ENCODE measurements at regions not wholly inside any gene's neighbourhood (a gene's known extent, or its start where the extent isn't known, plus 50 kb on each side); places are given as distances from the start of the nearest gene placed in this dataset.

- 78% methylated on average over 3 of the region's 3 CpGs for WGBS (ENCODE audit: low lambda C conversion rate)
- no peak overlapping the region for H3K27ac ChIP-seq (ENCODE audit: low read depth in 2 of 2, low read length in 1 of 2)
- H3K9me3 ChIP-seq = no peaks in the 10 kb centered on the region
- H2AFZ ChIP-seq (ENCODE audit: low read depth) = no peak overlapping the region
- no peaks in the 10 kb centered on the region for H3K9me2 ChIP-seq
- H3K36me3 ChIP-seq (replicated peaks in 1 of 2; ENCODE audit: control insufficient read depth in 1 of 2, insufficient read depth in 2 of 2, low read length in 1 of 2) = no peaks in the 10 kb centered on the region
- no peak overlapping the region for H3K9ac ChIP-seq
- no peak overlapping the region for H3K4me2 ChIP-seq
- TF ChIP-seq TEAD4 (IDR thresholded peaks at IDR 0.05; ENCODE audit: borderline replicate concordance, insufficient read depth) = no peak
- TF ChIP-seq GATA2 (CRISPR knock-in tag; IDR thresholded peaks at IDR 0.05) = no peak
- TF ChIP-seq USF1 (IDR thresholded peaks at IDR 0.05; ENCODE audit: borderline replicate concordance, low read depth) = no peak
- TF ChIP-seq FOSL2 (IDR thresholded peaks at IDR 0.05; ENCODE audit: borderline replicate concordance, low read depth) = no peak
- TF ChIP-seq FOXM1 (IDR thresholded peaks at IDR 0.05; ENCODE audit: low read depth) = no peak
- no peaks in the 10 kb centered on the region for H3F3A ChIP-seq (replicated peaks; ENCODE audit: insufficient read depth)
- no peaks in the 10 kb centered on the region for H4K20me1 ChIP-seq (ENCODE audit: insufficient read depth)
- ChIA-PET POLR2A (no interaction called here), CTCF (interaction anchor here (1.4 kb wide), 2 partner anchors 38 to 194 kb away, joined by 3 read pairs; no protein-coding TSS in a partner anchor)
- DNase-seq = no peak
- H3K4me1 ChIP-seq (ENCODE audit: control insufficient read depth in 1 of 2, insufficient read depth in 2 of 2, low read depth in 1 of 2, low read length in 1 of 2) = peaks cover 3 to 11% of the 10 kb centered on the region in 2 experiments; a peak in 2 of 4 replicates
- H3K79me2 ChIP-seq (ENCODE audit: insufficient read depth) = no peaks in the 10 kb centered on the region
- no peak overlapping the region for H3K4me3 ChIP-seq (ENCODE audit: low read depth in 2 of 2, low read length in 1 of 2)
- H3K27me3 ChIP-seq (ENCODE audit: insufficient read depth) = no peaks in the 10 kb centered on the region
Measured at GRCh38 chr1:221397606-221398005, 344.3 kb downstream of the DUSP10 start.

- Histone ChIP-seq H2AFZ (ENCODE audit: low read depth) (no peak overlapping the region), H3K36me3 (replicated peaks in 1 of 2; ENCODE audit: control insufficient read depth in 1 of 2, insufficient read depth in 2 of 2, low read length in 1 of 2) (no peaks in the 10 kb centered on the region), H3K4me1 (ENCODE audit: control insufficient read depth in 1 of 2, insufficient read depth in 2 of 2, low read depth in 1 of 2, low read length in 1 of 2) (no peaks in the 10 kb centered on the region), H3K27me3 (ENCODE audit: insufficient read depth) (no peaks in the 10 kb centered on the region), H3K4me2 (no peak overlapping the region), H4K20me1 (ENCODE audit: insufficient read depth) (no peaks in the 10 kb centered on the region), H3F3A (replicated peaks; ENCODE audit: insufficient read depth) (no peaks in the 10 kb centered on the region), H3K79me2 (ENCODE audit: insufficient read depth) (no peaks in the 10 kb centered on the region), H3K27ac (ENCODE audit: low read depth in 2 of 2, low read length in 1 of 2) (no peak overlapping the region), H3K9me2 (no peaks in the 10 kb centered on the region), H3K4me3 (ENCODE audit: low read depth in 2 of 2, low read length in 1 of 2) (no peak overlapping the region), H3K9ac (no peak overlapping the region), H3K9me3 (no peaks in the 10 kb centered on the region)
- DNase-seq = no peak
- CTCF ChIA-PET = no interaction called here
- 61% methylated on average over 1 of the region's 1 CpG for WGBS (ENCODE audit: low lambda C conversion rate)
- POLR2A ChIA-PET = no interaction called here
- no peak for TF ChIP-seq RFX5 (IDR thresholded peaks at IDR 0.05; ENCODE audit: low read length)
- no peak for TF ChIP-seq CHD2 (IDR thresholded peaks at IDR 0.05; ENCODE audit: low read length, partially characterized antibody)
- TF ChIP-seq GABPA (IDR thresholded peaks at IDR 0.05; ENCODE audit: low read depth) = no peak
- no peak for TF ChIP-seq NFIC (IDR thresholded peaks at IDR 0.05; ENCODE audit: borderline replicate concordance)
- TF ChIP-seq GATA2 (CRISPR knock-in tag; IDR thresholded peaks at IDR 0.05) = no peak
- no peak for TF ChIP-seq FOXM1 (IDR thresholded peaks at IDR 0.05; ENCODE audit: low read depth)
- no peak for TF ChIP-seq FOXJ3 (CRISPR knock-in tag; IDR thresholded peaks at IDR 0.05)
- TF ChIP-seq SIN3A (IDR thresholded peaks at IDR 0.05; ENCODE audit: borderline replicate concordance, low read depth, low read length) = no peak
- TF ChIP-seq PBX3 (IDR thresholded peaks at IDR 0.05) = no peak
- TF ChIP-seq MAX (IDR thresholded peaks at IDR 0.05; ENCODE audit: low read depth) = no peak
- no peak for TF ChIP-seq TEAD4 (IDR thresholded peaks at IDR 0.05; ENCODE audit: borderline replicate concordance, insufficient read depth)
- no peak for TF ChIP-seq MXI1 (IDR thresholded peaks at IDR 0.05; ENCODE audit: low read depth, low read length)
- TF ChIP-seq ZBTB33 (IDR thresholded peaks at IDR 0.05; ENCODE audit: borderline replicate concordance, low read depth) = no peak
Measured at GRCh38 chr1:221405146-221405545, 336.7 kb downstream of the DUSP10 start.
